ENCODE measurements at regions not wholly inside any gene's neighbourhood (a gene's known extent, or its start where the extent isn't known, plus 50 kb on each side); places are given as distances from the start of the nearest gene placed in this dataset.

GRCh38 chr20:22684072-22684762, 99.8 kb upstream of the FOXA2 start:
- no peak overlapping the region; the same call in 1 of the 2 replicates for H3K4me2 ChIP-seq (ENCODE audit: insufficient read depth, low read length)
- H3K27me3 ChIP-seq (ENCODE audit: control insufficient read depth in 2 of 2, insufficient read depth in 2 of 2, low read length in 2 of 2): no peaks in the 10 kb centered on the region; a peak in 2 of 5 replicates
- H2AFZ ChIP-seq (ENCODE audit: low read depth, low read length): peak overlapping the region; percentile 79
- H3K79me2 ChIP-seq (ENCODE audit: control insufficient read depth, insufficient read depth, low read length): no peaks in the 10 kb centered on the region
- POLR2A ChIA-PET: no interaction called here
- H3K4me3 ChIP-seq: no peak overlapping the region
- in situ Hi-C loops (cut with MboI) (no loop called here), intact Hi-C loops (cut with micrococcal nuclease) (loop anchor here (1.0 to 10.0 kb wide), 4 partner anchors 97 to 345 kb away; no protein-coding TSS in a partner anchor)
- H3K9ac ChIP-seq (ENCODE audit: insufficient read depth in 1 of 2, low read depth in 2 of 2, low read length in 2 of 2): no peak overlapping the region
- H3K36me3 ChIP-seq (ENCODE audit: control insufficient read depth, insufficient read depth, low read length): no peaks in the 10 kb centered on the region
- H3K9me1 ChIP-seq (ENCODE audit: control insufficient read depth, insufficient read depth, low read length): no peaks in the 10 kb centered on the region
- H3K27ac ChIP-seq (ENCODE audit: extremely low read depth, low read depth, low read length): no peak overlapping the region; the same call in 2 of the 3 replicates
- H3K9me3 ChIP-seq (replicated peaks; ENCODE audit: control insufficient read depth, insufficient read depth, low read depth, low read length): no peaks in the 10 kb centered on the region
- no peaks in the 10 kb centered on the region for H4K20me1 ChIP-seq (replicated peaks; ENCODE audit: control insufficient read depth, insufficient read depth, low read length)
- 18% methylated on average over 10 of the region's 12 CpGs for WGBS (ENCODE audit: insufficient coverage, low coverage, missing lambda C conversion rate)
- H3K4me1 ChIP-seq (replicated peaks in 1 of 2; ENCODE audit: control insufficient read depth in 2 of 2, insufficient read depth in 2 of 2, low read length in 2 of 2): peaks cover 0 to 7% of the 10 kb centered on the region in 2 experiments; a peak in 1 of 5 replicates
- no TSS peak for BruUV-seq (replicated peaks)
- FAIRE-seq (peak; percentile 86), ATAC-seq (peak; percentile 95), DNase-seq (ENCODE audit: extremely low read depth in 1 of 4, low spot score in 3 of 4) (peak; percentile 57 to 69 (median 66))
- CTCF ChIA-PET (ENCODE audit: low intra/inter-chr PET ratio): interaction anchor here (0.6 to 4.5 kb wide), 8 partner anchors 298 to 875 kb away, joined by 3 to 38 read pairs (median 6); no protein-coding TSS in a partner anchor
- TF ChIP-seq, protein P1, sequence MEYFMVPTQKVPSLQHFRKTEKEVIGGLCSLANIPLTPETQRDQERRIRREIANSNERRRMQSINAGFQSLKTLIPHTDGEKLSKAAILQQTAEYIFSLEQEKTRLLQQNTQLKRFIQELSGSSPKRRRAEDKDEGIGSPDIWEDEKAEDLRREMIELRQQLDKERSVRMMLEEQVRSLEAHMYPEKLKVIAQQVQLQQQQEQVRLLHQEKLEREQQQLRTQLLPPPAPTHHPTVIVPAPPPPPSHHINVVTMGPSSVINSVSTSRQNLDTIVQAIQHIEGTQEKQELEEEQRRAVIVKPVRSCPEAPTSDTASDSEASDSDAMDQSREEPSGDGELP (CRISPR knock-in tag; IDR thresholded peaks at IDR 0.05; ENCODE audit: borderline replicate concordance): 0 out of 2 replicates have a peak, but pooled peaks have one; percentile 19
- TF ChIP-seq REST (IDR thresholded peaks at IDR 0.05; ENCODE audit: borderline replicate concordance): peak; percentile 87
- no peak for TF ChIP-seq REST (CRISPR knock-in tag; IDR thresholded peaks at IDR 0.05; ENCODE audit: low read depth)
- TF ChIP-seq SMC3 (conservative IDR thresholded peaks at IDR 0.05; ENCODE audit: insufficient read depth, low read depth, low read length): peak; percentile 79
- TF ChIP-seq POLR2G (IDR thresholded peaks at IDR 0.05; ENCODE audit: low read depth, low read length): no peak
- 0 out of 2 replicates have a peak, but pooled peaks have one; percentile 16 for TF ChIP-seq ARID2 (IDR thresholded peaks at IDR 0.05)
- TF ChIP-seq RAD21 (CRISPR knock-in tag; conservative IDR thresholded peaks at IDR 0.05 in 1 of 2, IDR thresholded peaks at IDR 0.05 in 1 of 2): peak; percentile 86 to 91
- TF ChIP-seq STAG1 (CRISPR knock-in tag; IDR thresholded peaks at IDR 0.05; ENCODE audit: borderline replicate concordance): peak; percentile 91
- no peak for TF ChIP-seq C11orf30 (IDR thresholded peaks at IDR 0.05; ENCODE audit: low read depth)
- TF ChIP-seq E2F6 (IDR thresholded peaks at IDR 0.05; ENCODE audit: borderline replicate concordance in 1 of 2, extremely low read depth in 1 of 2, insufficient read depth in 1 of 2, insufficient read length in 1 of 2, low read depth in 1 of 2, low read length in 1 of 2, poor library complexity in 1 of 2, severe bottlenecking in 1 of 2): peak in 1 of 2 experiments; percentile 15

Measured in K562 (cell line).